Esophagus muscularis mucosa (tissue), 4 donors: ENCODE measurements at regions not wholly inside any gene's neighbourhood (a gene's known extent, or its start where the extent isn't known, plus 50 kb on each side); places are given as distances from the start of the nearest gene placed in this dataset.
"Not testable (repeated sequence)": the region's sequence is repeated elsewhere in the genome, so short reads cannot be mapped to it uniquely, and the experiment has no call there.

Experiments used
- EP300 ChIP-seq: sonication (generic); formaldehyde crosslinking; IDR thresholded peaks from one replicate; pipeline ENCODE4 v1.6.1; 2017; ENCODE audit warnings: antibody characterized with exemption
- POLR2A ChIP-seq: fragments of 450-650 bp; IDR thresholded peaks from one replicate; pipeline ENCODE4 v1.6.1; 2017; ENCODE audit warnings: antibody characterized with exemption, moderate library complexity, mild to moderate bottlenecking, low read depth
- TF ChIP-seq, protein P1 (sequence below), 3 experiments: fragments of 200-600 bp in 2 of 3; fragments of 450-650 bp in 1 of 3; sonication (generic) in 2 of 3; IDR thresholded peaks; one replicate each; pipeline ENCODE4 v1.5.1; 2017 to 2019; ENCODE audit warnings: antibody characterized with exemption in 3 of 3, mild to moderate bottlenecking in 2 of 3, moderate library complexity in 1 of 3

GRCh38 chr4:150015910-150016309 lies 62.3 kb upstream of the DCLK2 start:
- TF ChIP-seq, protein P1, sequence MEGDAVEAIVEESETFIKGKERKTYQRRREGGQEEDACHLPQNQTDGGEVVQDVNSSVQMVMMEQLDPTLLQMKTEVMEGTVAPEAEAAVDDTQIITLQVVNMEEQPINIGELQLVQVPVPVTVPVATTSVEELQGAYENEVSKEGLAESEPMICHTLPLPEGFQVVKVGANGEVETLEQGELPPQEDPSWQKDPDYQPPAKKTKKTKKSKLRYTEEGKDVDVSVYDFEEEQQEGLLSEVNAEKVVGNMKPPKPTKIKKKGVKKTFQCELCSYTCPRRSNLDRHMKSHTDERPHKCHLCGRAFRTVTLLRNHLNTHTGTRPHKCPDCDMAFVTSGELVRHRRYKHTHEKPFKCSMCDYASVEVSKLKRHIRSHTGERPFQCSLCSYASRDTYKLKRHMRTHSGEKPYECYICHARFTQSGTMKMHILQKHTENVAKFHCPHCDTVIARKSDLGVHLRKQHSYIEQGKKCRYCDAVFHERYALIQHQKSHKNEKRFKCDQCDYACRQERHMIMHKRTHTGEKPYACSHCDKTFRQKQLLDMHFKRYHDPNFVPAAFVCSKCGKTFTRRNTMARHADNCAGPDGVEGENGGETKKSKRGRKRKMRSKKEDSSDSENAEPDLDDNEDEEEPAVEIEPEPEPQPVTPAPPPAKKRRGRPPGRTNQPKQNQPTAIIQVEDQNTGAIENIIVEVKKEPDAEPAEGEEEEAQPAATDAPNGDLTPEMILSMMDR (IDR thresholded peaks at IDR 0.05): not testable (repeated sequence)
- not testable (repeated sequence) for TF ChIP-seq EP300, POLR2A
